Keratinocyte (primary cell): ENCODE measurements at regions not wholly inside any gene's neighbourhood (a gene's known extent, or its start where the extent isn't known, plus 50 kb on each side); places are given as distances from the start of the nearest gene placed in this dataset.

Experiments used
- CTCF ChIP-seq, 3 experiments: IDR thresholded peaks in 1 of 3; conservative IDR thresholded peaks in 1 of 3; optimal IDR thresholded peaks in 1 of 3; 2 replicates in 2 of 3; 3 replicates in 1 of 3; pipeline versions ENCODE3 to v1.5.1; 2011; ENCODE audit warnings: low read length in 3 of 3, mild to moderate bottlenecking in 3 of 3, moderate library complexity in 2 of 3, control low read depth in 1 of 3, inconsistent platforms in 1 of 3; ENCODE audit not compliant: insufficient read depth in 2 of 3; ENCODE audit errors: extremely low read depth in 1 of 3
- EZH2 ChIP-seq: IDR thresholded peaks from one replicate; pipeline ENCODE4 v1.6.1; 2012; ENCODE audit warnings: inconsistent platforms, mild to moderate bottlenecking, low read length, moderate library complexity

- TF ChIP-seq CTCF (optimal IDR thresholded peaks at IDR 0.05 in 1 of 3, IDR thresholded peaks at IDR 0.05 in 1 of 3, conservative IDR thresholded peaks at IDR 0.05 in 1 of 3; ENCODE audit: extremely low read depth in 1 of 3, insufficient read depth in 2 of 3, low read length in 3 of 3): no peak
- TF ChIP-seq EZH2: no peak
Measured at GRCh38 chr6:144820270-144820669, 535.1 kb downstream of the UTRN start.
